HG03469 (cell line): ENCODE measurements at regions not wholly inside any gene's neighbourhood (a gene's known extent, or its start where the extent isn't known, plus 50 kb on each side); places are given as distances from the start of the nearest gene placed in this dataset.
"Not testable (repeated sequence)": the region's sequence is repeated elsewhere in the genome, so short reads cannot be mapped to it uniquely, and the experiment has no call there.

Source experiments
- ATAC-seq: cut with Tn5 transposase; IDR thresholded peaks from one replicate; pipeline ENCODE4 v1.9.1; 2021; ENCODE audit warnings: mild to moderate bottlenecking, moderate library complexity, moderate number of reproducible peaks; ENCODE audit not compliant: unreplicated experiment

DNA sequence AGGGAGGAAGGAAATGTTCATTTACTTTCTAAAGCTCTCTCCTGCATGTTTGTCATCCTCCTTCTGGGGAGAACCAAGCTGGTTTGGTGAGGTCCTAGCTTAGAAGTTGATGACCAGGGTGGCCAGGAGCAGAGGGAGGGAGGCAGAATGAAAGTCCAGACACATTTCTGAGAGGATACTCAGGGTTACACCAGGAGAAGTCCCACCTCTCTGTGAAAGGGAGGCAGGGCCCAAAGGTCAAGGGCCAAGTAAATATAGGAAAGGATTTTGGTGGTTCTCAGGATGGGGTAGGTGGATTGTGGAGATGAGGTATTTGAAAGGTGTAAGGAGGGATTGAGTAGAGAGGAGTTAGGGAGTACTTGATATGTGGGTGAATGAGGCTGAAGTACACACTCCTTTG lies 58.0 kb upstream of the FBXO11 start:
- no peak for ATAC-seq

DNA sequence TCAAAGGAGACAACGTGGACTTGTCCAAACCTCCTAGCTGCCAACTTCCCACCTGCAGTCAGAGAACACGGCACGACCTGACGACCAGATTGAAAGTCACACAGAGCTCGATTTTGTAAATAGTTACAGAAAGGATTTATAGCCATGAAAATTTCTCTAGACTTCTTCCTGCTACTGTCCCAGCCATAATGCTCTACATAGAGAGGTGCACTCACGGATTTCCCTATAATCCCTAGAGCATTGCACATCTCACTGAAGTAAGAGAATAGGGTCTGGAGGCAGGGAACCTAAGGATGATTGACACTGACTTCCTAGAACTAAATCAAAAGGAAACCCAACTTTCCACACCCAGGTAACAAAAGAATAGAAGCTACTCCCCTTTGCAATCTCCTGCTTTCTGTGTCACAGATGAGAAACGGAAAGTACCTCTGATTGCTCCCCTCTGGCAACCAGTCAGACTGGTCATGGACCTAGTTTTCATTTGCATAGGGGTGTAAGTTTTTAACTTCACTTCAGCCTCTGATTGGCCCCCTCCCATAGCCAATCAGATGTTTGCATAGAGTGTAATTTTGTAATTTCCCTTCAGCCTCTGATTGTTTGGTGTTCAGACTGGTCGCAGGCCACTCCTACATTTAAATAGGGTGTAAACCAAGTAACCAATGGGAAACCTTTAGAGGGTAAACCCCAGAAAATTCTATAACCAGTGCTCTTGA lies 58.6 kb upstream of the FBXO11 start:
- ATAC-seq: no peak

DNA sequence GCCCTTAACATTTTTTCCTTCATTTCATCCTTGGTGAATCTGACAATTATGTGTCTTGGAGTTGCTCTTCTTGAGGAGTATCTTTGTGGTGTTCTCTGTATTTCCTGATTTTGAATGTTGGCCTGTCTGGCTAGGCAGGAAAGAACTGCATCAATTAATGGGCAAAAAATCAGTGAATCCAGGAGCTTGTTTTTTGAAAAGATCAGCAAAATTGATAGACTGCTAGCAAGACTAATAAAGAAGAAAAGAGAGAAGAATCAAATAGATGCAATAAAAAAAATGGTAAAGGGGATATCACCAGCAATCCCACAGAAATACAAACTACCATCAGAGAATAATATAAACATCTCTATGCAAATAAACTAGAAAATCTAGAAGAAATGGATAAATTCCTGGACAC lies 70.4 kb upstream of the FBXO11 start:
- ATAC-seq: not testable (repeated sequence)

DNA sequence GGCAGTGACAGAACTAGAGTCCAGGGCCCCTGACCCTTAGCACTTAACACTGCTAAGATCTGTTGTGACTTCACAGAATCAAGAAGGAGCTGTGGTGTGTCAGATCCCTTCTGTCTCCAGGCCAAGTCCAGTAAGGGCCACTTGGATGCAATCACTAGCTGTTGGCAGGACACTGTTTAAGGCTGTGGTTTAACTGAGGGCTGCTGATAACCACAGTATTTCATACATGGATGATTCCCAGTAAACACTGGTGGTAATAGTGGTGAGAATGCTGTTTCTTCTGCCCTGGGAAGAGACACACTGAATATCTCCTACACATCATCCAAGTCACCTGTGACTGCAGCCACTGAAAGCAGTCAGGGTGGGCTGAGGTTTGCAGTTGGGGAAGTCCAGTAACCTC lies 77.7 kb upstream of the FBXO11 start:
- no peak for ATAC-seq

- ATAC-seq: no peak
These were observed 84.2 kb upstream of the FBXO11 start for GRCh38 chr2:47990503-47990902.

- ATAC-seq: no peak
These were observed 86.4 kb upstream of the FBXO11 start for GRCh38 chr2:47992671-47993070.

DNA sequence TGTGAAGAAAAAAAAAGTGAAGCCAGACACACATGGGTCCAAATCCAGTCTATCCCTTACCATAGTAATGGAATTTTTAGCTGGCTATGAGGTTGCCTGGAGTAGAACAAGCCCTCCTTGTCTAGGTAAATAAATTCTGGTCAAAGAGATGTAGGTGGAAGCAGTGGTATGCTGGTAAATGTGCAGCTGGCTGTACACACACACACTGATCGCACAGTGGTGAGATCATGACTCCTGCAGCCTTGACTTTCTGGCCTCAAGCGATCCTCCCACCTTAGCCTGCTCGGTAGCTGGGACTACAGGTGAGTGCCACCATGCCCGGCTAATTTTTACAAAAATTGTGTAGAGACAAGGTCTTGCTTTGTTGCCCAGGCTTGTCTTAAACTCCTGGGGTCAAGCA lies 90.5 kb upstream of the FBXO11 start:
- no peak for ATAC-seq

GRCh38 chr2:47999512-47999911 lies 93.2 kb upstream of the FBXO11 start:
- ATAC-seq: no peak

DNA sequence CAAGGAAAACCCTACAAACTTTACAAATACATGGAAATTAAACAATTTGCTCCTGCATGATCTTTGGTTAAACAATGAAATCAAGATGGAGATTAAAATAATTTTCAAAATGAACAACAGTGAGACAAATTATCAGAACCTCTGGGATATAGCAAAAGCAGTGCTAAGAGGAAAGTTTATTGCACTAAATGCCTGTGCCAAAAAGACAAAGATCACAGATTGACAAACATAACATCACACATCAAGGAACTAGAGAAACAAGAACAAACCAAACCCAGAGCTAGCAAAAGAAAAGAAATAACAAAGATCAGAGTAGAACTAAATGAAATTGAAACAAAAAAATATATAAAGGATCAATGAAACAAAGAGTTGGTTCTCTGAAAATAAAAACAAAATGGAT lies 95.2 kb upstream of the FBXO11 start:
- no peak for ATAC-seq

GRCh38 chr2:48006094-48006493 lies 99.8 kb upstream of the FBXO11 start:
- no peak for ATAC-seq

DNA sequence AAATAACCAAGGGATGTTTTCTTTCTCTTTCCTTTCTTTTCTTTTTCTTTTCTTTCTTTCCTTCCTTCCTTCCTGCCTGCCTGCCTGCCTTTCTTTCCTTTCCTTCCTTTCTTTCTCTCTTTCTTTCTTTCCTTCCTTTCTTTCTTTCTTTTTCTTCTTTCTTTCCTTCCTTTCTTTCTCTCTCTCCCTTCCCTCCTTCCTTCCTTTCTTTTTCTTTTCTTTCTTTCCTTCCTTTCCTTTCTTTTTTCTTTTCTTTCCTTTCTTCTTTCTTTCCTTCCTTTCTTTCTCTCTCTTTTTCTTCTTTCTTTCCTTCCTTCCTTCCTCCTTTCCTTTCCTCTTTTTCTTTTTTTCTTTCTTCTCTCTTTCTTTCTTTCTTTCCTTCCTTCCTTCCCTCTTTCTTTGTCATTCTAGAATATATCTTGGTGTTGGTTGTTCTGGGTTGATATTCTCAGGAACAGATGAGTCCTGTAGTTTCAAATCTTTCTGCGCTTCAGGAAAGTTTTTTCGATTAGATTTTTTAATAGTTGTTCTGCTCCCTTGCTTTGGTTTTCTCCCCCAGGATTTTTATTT lies 101.5 kb upstream of the FBXO11 start:
- no peak for ATAC-seq

GRCh38 chr2:48009256-48009655 lies 103.0 kb upstream of the FBXO11 start:
- ATAC-seq: no peak

GRCh38 chr2:48015421-48015820 lies 109.1 kb upstream of the FBXO11 start:
- ATAC-seq: no peak

DNA sequence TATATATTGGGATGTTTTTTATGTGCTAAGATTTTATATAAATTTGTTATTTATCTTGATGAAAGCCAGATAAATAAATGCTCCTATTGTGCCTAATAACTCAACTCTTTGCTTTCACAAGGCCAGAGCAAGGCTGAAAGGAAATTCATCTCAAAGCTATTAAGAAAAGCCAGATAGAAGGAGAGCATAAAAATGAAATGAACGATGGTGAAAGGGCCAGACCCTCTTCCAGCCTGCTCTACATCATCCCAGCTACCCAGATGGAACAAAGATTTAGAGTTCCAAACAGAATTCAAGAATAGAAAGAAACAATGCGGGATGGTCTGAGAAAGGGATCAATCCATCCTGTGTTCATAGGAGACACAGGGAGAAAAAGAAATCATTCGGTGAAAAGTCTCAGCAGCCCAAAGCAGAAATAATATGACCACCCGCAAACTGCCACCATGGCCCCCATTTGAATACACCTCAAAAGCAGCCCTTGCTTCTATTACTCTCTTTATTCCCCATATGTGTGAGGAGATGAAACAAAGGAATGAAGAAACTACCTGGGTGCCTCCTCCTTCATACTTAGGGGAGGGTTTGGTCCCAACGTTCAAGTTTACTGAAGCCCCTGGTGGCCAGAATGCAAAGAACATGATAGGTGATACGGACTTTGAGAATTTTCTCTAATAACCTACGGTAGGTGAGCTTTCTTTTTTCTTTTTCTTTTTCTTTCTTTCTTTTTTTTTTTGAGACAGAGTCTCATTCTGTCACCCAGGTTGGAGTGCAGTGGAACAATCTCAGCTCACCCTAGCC lies 110.1 kb upstream of the FBXO11 start:
- ATAC-seq: no peak

DNA sequence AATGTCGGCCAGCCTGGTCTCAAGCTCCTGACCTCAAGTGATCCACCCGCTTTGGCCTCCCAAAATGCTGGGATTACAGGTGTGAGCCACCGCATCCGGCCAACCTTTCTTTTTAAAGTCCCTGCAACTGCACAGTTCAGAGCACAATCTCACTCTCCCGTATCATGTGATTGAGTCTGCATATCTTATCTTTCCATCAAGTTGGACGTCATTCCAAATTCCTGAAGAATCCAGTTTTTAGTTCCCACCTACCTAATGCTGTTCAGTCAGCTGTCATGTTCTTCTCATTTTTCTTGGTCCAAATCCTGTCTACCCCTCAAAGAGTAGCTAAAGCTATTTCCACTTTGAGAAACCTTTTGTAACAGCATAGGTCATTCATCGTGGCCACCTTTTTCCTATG lies 110.8 kb upstream of the FBXO11 start:
- ATAC-seq: no peak

DNA sequence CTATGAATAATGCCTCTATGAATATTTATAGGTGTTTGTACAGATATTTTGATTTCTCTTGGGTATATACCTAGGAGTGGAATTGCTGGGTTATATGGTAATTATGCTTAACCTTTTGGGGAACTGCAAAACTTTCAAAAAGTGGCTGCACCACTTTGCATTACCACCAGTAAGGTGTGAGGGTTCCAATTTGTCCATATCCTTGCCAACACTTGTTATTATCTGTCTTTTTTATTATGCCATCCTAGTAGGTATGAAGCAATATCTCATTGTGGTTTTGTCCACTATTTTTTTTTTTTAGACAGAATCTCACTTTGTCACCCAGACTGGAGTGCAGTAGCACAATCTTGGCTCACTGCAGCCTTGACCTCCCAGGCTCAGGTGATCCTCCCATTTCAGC lies 112.2 kb upstream of the FBXO11 start:
- no peak for ATAC-seq

DNA sequence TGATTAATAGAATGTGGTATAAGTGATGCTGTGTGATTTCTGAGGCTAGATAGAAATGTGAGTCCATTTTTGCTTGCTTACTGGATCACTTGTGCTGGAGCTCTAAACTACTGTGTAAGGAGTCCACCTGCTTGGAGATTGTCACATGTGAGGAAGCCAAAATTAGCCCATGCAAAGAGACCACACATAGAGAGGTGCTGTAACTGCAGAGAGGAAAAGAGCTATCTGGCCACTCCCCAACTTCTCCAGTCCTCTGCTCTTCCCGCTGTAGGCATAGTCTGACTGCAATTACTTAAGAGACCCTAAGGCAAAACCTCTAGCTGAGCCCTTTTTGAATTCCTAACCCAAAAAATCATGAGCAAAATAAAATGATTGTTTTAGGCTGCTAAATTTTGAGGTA lies 120.6 kb upstream of the FBXO11 start:
- no peak for ATAC-seq

DNA sequence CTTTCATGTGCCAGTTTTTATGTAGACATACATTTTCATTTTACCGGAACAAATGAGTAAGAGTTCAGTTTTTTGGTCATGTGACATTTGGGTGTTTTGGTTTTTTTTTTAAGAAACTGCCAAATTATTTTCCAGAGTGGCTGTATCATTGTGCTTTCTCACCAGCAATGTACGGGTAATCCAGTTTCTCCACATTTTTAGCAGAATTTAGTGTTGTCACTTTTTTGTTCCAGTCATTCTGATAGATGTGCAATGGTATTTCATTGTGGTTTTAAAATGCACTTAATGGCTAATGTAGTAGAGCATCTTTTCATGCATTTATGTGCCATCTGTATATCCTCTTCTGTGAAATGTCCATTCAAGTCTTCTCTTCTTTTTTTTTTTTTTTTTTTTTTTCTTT lies 126.5 kb upstream of the FBXO11 start:
- ATAC-seq: no peak

- no peak for ATAC-seq
These were observed 128.0 kb upstream of the FBXO11 start for GRCh38 chr2:48034295-48034694.

DNA sequence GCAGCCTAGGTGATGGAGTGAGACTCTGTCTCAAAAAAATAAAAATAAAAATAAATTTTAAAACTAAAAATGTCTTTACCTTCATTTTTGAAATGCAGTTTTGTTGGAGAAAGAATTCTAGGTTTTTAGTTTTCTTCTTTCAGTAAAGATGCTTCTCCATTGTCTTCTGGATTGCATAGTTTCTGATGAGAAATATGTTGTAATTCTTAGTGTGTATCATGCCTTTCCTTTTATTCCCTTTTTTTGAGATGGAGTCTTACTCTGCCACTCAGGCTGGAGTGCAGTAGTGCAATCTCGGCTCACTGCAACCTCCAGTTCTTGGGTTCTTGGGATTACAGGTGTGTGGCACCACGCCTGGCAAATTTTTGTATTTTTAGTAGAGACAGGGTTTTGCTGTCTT lies 130.0 kb upstream of the FBXO11 start:
- ATAC-seq: no peak

DNA sequence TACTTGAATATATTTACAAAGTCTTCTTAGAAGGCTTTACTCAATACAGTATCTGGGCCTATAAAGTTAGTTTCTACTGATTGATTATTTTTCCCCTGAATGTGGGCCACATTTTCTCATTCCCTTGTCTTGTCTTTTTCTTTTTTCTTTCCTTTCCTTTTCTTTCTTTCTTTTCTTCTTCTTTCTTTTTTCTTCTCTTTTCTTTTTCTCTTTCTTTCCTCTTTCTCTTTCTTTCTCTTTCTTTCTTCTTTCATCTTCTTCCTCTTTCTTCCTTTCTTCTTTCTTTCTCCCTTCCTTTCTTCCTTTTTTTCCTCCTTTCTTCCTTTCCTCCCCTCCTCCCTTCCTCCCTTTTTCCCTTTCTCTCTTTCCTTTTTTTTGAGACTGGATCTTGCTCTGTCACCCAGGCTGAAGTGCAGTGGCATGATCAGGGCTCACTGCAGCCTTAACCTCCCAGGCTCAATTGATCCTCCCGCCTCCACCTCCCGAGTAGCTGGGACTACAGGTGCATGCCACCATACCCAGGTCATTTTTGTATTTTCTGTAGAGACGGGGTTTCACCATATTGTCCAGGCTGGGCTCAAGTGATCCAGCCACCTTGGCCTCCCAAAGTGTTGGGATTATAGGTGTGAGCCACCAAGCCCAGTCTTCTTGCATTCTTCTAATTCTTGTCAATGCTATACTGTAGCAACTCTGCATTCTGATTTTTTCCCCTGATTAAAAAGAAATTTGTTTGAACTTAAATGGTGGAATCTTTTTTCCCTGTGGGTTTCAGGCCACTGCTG lies 133.1 kb upstream of the FBXO11 start:
- no peak for ATAC-seq
